ENCODE measurements at regions not wholly inside any gene's neighbourhood (a gene's known extent, or its start where the extent isn't known, plus 50 kb on each side); places are given as distances from the start of the nearest gene placed in this dataset.

DNA sequence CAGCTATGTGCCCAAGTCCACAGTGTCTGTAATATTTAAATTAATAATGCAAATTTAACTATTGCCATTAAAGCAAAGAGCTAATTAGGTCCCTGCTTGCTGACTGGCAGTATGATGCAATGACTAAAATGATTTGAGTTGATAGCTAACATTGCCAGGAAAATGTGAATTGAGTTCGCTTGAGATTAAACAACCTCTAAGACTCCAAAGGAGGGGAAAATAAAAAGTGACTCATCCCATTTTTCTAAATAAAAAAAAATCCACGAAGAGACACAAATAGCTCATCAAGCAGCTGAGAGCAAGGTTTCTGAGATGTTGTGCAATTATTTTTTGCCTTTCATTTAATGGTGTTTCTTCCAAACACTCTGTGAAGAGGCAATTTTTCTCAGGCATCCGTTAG is 413.0 kb downstream of the MTX2 start:
- ChIA-PET CTCF (no interaction called here), POLR2A (no interaction called here)
- DNase-seq (ENCODE audit: extremely low spot score), result no peak
- TF ChIP-seq TARDBP (IDR thresholded peaks at IDR 0.05), result no peak

- no peak for DNase-seq (ENCODE audit: extremely low spot score)
- CTCF ChIA-PET, result no interaction called here
- POLR2A ChIA-PET, result no interaction called here
- TF ChIP-seq SP1 (IDR thresholded peaks at IDR 0.05) (no peak), ZNF384 (IDR thresholded peaks at IDR 0.05) (no peak), HDGF (IDR thresholded peaks at IDR 0.05; ENCODE audit: borderline replicate concordance) (no peak), PKNOX1 (IDR thresholded peaks at IDR 0.05) (no peak), FOXA1 (IDR thresholded peaks at IDR 0.05) (no peak), L3MBTL2 (conservative IDR thresholded peaks at IDR 0.05) (no peak), NFRKB (IDR thresholded peaks at IDR 0.05) (no peak), ARNT (IDR thresholded peaks at IDR 0.05) (no peak), LEF1 (IDR thresholded peaks at IDR 0.05; ENCODE audit: borderline replicate concordance) (no peak), ELF4 (IDR thresholded peaks at IDR 0.05) (no peak), BHLHE40 (IDR thresholded peaks at IDR 0.05; ENCODE audit: borderline replicate concordance) (no peak), SUZ12 (IDR thresholded peaks at IDR 0.05) (no peak)
These were observed 414.4 kb downstream of the MTX2 start for GRCh38 chr2:176683618-176684111.

DNA sequence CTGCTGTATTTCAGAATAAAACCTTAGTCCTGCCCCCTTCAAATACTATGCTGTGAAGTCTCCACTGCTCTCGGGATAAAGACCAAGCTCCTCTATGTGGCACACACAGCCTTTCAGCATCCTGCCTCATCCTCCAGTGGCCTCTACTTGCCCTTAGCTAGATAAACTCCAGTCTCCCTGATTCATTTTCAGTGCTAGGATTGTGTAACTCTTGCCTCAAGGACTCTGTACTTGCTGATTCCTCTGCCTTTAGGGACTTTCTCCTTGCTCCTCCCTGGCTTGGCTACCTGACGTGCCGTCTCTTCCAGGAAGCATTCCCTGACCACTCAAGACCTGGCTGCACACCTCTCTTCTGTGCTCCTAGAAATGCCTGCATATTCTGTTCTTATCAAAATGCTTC is 416.7 kb downstream of the MTX2 start:
- TF ChIP-seq FOXA1 (IDR thresholded peaks at IDR 0.05) (no peak), CTBP1 (IDR thresholded peaks at IDR 0.05; ENCODE audit: borderline replicate concordance) (no peak), ELF4 (IDR thresholded peaks at IDR 0.05) (no peak), TARDBP (IDR thresholded peaks at IDR 0.05) (no peak), HDGF (IDR thresholded peaks at IDR 0.05; ENCODE audit: borderline replicate concordance) (no peak), SUZ12 (IDR thresholded peaks at IDR 0.05) (no peak), PKNOX1 (IDR thresholded peaks at IDR 0.05) (no peak), L3MBTL2 (conservative IDR thresholded peaks at IDR 0.05) (no peak), BHLHE40 (IDR thresholded peaks at IDR 0.05; ENCODE audit: borderline replicate concordance) (no peak), NFRKB (IDR thresholded peaks at IDR 0.05) (no peak), FOXM1 (IDR thresholded peaks at IDR 0.05; ENCODE audit: borderline replicate concordance) (no peak)
- CTCF ChIA-PET, result no interaction called here

DNA sequence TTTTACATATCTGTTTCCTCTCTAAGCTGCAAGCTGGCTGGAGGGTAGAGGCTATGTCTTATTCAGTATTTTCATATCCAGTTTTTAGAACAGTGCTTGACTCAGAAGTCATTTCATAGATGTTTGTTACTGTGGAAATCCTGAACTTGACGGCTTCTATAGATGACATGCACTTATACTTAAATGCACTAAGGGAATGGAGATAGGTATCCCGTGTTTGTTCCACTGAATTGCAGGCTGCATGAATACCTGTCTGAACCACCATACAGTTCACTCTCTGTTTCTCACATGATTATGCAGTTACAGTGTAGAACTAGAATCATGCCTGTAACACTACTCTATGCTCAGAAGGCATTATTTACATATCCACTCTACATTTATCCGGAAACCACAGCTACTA is 417.1 kb downstream of the MTX2 start:
- CTCF ChIA-PET, result interaction anchor here (0.6 kb wide), 1 partner anchor 167 kb away, joined by 3 read pairs; no protein-coding TSS in a partner anchor
- no peak for DNase-seq (ENCODE audit: extremely low spot score)
- POLR2A ChIA-PET, result no interaction called here
- TF ChIP-seq CTBP1 (IDR thresholded peaks at IDR 0.05; ENCODE audit: borderline replicate concordance) (no peak), ELF4 (IDR thresholded peaks at IDR 0.05) (no peak), FOXK2 (IDR thresholded peaks at IDR 0.05) (no peak), ZNF384 (IDR thresholded peaks at IDR 0.05) (no peak), ARNT (IDR thresholded peaks at IDR 0.05) (no peak), L3MBTL2 (conservative IDR thresholded peaks at IDR 0.05) (no peak), LEF1 (IDR thresholded peaks at IDR 0.05; ENCODE audit: borderline replicate concordance) (no peak), TARDBP (IDR thresholded peaks at IDR 0.05) (no peak), PKNOX1 (IDR thresholded peaks at IDR 0.05) (no peak), NFRKB (IDR thresholded peaks at IDR 0.05) (no peak), HDGF (IDR thresholded peaks at IDR 0.05; ENCODE audit: borderline replicate concordance) (no peak), SP1 (IDR thresholded peaks at IDR 0.05) (no peak), BHLHE40 (IDR thresholded peaks at IDR 0.05; ENCODE audit: borderline replicate concordance) (no peak), FOXA1 (IDR thresholded peaks at IDR 0.05) (no peak), SUZ12 (IDR thresholded peaks at IDR 0.05) (no peak), FOXM1 (IDR thresholded peaks at IDR 0.05; ENCODE audit: borderline replicate concordance) (no peak)

More for the DNA sequence above, 416.7 kb downstream of the MTX2 start:
- POLR2A ChIA-PET, result no interaction called here
- DNase-seq (ENCODE audit: extremely low spot score), result no peak

DNA sequence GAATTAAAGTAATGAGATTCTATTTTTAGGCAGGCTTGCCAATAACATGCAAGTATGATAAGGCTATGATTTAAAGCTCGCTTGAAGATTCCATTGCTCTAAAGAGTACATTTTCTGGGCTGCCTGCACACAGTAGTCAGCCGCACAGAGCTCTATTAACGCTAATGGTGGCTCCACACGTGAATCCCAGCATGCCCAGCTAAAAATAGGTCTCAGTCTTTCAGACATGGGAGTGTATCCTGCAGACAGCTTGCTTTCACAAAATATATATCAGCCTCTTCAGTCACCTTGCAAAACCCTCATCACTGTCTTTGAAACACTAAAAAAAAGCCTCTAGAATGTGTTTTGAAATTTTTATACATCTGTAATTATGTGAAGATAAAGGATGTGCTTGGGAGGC is 418.1 kb downstream of the MTX2 start:
- CTCF ChIA-PET, result interaction anchor here (0.8 to 1.3 kb wide), 2 partner anchors 11 to 131 kb away, joined by 3 read pairs; no protein-coding TSS in a partner anchor
- TF ChIP-seq CTBP1 (IDR thresholded peaks at IDR 0.05; ENCODE audit: borderline replicate concordance), result no peak
- no peak for TF ChIP-seq SP1 (IDR thresholded peaks at IDR 0.05)
- no peak for TF ChIP-seq BHLHE40 (IDR thresholded peaks at IDR 0.05; ENCODE audit: borderline replicate concordance)
- TF ChIP-seq HDGF (IDR thresholded peaks at IDR 0.05; ENCODE audit: borderline replicate concordance), result no peak
- TF ChIP-seq ZNF384 (IDR thresholded peaks at IDR 0.05), result no peak
- no peak for TF ChIP-seq PKNOX1 (IDR thresholded peaks at IDR 0.05)
- POLR2A ChIA-PET, result no interaction called here
- no peak for DNase-seq (ENCODE audit: extremely low spot score)

DNA sequence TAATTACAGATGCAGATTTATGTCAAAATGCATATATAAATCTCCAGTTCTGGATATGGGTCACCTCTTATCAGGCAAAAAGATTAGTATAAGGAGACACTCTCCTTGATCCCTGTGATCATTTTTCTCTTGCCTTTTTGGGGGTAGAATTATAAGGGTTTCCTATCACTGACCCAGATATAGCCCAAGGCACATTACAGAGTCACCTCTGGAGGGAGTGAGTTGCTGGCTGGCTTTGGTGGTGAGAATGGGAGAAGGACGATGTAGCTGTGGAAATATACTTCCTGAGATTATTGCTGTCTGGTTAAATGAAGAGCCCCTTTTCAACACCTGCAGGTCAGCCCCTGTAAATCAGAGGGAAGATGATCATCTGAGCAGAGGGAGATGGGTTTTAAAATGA is 418.7 kb downstream of the MTX2 start:
- ChIA-PET CTCF (interaction anchor here (1.3 kb wide), 1 partner anchor 12 kb away, joined by 3 read pairs; no protein-coding TSS in a partner anchor), POLR2A (no interaction called here)
- no peak for TF ChIP-seq PKNOX1 (IDR thresholded peaks at IDR 0.05)
- DNase-seq (ENCODE audit: extremely low spot score), result no peak

Data from HEK293T (cell line).